Memory B cell (primary cell): ENCODE measurements at regions not wholly inside any gene's neighbourhood (a gene's known extent, or its start where the extent isn't known, plus 50 kb on each side); places are given as distances from the start of the nearest gene placed in this dataset.
"Not testable (repeated sequence)": the region's sequence is repeated elsewhere in the genome, so short reads cannot be mapped to it uniquely, and the experiment has no call there.

Experiments
- ATAC-seq: fragments of 150-1000 bp; cut with Tn5 transposase; 2 replicates; pipeline ENCODE4 v1.10.0; 2021; ENCODE audit warnings: low read depth, mild to moderate bottlenecking, moderate library complexity
- DNase-seq, 2 donors: peaks; one replicate each; pipeline ENCODE4 v3.0.0; 2022; ENCODE audit warnings: low spot score in 2 of 2
- H3K27ac Mint-ChIP-seq: one replicate; pipeline ENCODE4 v1.8.0; 2022; ENCODE audit warnings: mild to moderate bottlenecking, moderate library complexity, mixed read lengths
- H3K27me3 Mint-ChIP-seq: one replicate; pipeline ENCODE4 v1.8.0; 2022; ENCODE audit warnings: mixed read lengths
- H3K36me3 Mint-ChIP-seq: one replicate; pipeline ENCODE4 v1.8.0; 2022; ENCODE audit warnings: mild to moderate bottlenecking, mixed read lengths
- H3K4me1 Mint-ChIP-seq: one replicate; pipeline ENCODE4 v1.8.0; 2022; ENCODE audit warnings: mixed read lengths
- H3K4me3 Mint-ChIP-seq: one replicate; pipeline ENCODE4 v1.8.0; 2022; ENCODE audit warnings: mild to moderate bottlenecking, moderate library complexity, mixed read lengths
- H3K9me3 Mint-ChIP-seq: one replicate; pipeline ENCODE4 v1.8.0; 2022; ENCODE audit warnings: mixed read lengths

DNA sequence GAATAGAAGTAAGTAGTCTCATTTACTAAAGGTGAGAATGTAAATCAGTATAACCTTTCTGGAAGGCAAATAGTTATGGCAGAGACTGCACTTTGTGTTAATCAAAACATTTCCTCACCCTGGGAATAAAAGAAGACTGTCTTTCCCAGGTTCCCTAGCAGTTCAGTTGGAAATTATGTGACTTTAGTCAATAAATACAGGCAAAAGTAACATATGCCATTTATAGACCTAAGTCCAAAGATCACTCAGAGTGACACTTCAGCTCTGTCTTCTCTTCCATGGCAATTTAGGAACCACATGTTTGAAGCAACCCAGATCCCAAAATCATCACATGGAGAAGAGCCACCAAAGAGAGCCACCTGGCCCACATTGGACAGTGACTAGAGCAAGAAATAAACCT, 160.7 kb upstream of the SV2C start:
- Mint-ChIP-seq H3K36me3 (no peaks in the 10 kb centered on the region), H3K9me3 (no peaks in the 10 kb centered on the region), H3K27ac (no peak overlapping the region), H3K4me3 (no peak overlapping the region), H3K27me3 (peaks cover 3% of the 10 kb centered on the region), H3K4me1 (no peaks in the 10 kb centered on the region)
- no peak for DNase-seq
- no peak for ATAC-seq

GRCh38 chr5:75921011-75921410, 162.2 kb upstream of the SV2C start:
- Mint-ChIP-seq H3K27me3 (peaks cover 6% of the 10 kb centered on the region), H3K4me1 (no peaks in the 10 kb centered on the region), H3K9me3 (no peaks in the 10 kb centered on the region), H3K36me3 (no peaks in the 10 kb centered on the region), H3K4me3 (no peak overlapping the region), H3K27ac (no peak overlapping the region)
- ATAC-seq (no peak), DNase-seq (no peak)

DNA sequence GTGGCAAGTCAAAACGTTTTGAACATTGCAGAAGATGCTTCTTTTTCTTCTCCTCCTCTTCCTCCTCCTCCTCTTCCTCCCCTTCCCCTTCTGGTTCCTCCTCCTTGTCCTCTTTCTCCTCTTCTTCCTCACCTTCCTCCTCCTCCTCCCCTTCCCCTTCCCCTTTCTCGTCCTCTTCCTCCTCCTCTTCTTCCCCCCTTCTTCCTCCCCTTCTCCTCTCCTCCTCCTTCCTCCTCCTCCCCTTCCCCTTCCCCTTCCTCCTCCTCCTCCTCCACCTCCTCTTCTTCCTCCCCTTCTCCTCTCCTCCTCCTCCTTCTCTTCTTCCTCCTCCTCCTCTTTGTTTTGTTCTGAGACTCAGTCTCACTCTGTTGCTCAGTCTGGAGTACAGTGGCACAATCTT, 167.0 kb upstream of the SV2C start:
- H3K4me3 Mint-ChIP-seq: no peak overlapping the region
- H3K27ac Mint-ChIP-seq: no peak overlapping the region
- no peaks in the 10 kb centered on the region for H3K4me1 Mint-ChIP-seq
- DNase-seq: no peak
- ATAC-seq: no peak
- no peaks in the 10 kb centered on the region for H3K9me3 Mint-ChIP-seq
- peaks cover 6% of the 10 kb centered on the region for H3K27me3 Mint-ChIP-seq
- H3K36me3 Mint-ChIP-seq: no peaks in the 10 kb centered on the region

DNA sequence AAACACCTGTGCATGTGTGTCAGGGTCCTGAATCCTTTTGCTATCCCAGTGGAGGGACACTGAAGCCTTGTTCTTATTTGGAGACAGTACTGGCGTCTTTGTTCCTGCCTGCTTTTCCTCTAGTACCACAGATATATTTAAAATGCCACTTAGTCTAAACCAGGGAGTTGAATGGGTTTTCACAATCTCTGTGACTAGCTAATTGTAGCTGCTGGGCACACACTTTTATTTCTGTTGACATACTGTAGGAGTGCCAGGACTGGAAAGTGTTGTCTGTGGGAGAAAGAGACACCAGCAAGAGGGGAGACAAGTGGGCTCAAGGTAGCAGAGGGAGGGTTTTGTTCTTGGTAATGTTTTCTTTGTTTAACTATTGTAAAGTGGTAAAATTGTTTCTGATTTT, 174.0 kb upstream of the SV2C start:
- peaks cover 2% of the 10 kb centered on the region for H3K4me1 Mint-ChIP-seq
- DNase-seq (no peak), ATAC-seq (no peak)
- H3K27me3 Mint-ChIP-seq: peaks cover 6% of the 10 kb centered on the region
- peaks cover 2% of the 10 kb centered on the region for H3K9me3 Mint-ChIP-seq
- no peak overlapping the region for H3K27ac Mint-ChIP-seq
- H3K36me3 Mint-ChIP-seq: no peaks in the 10 kb centered on the region
- H3K4me3 Mint-ChIP-seq: no peak overlapping the region

DNA sequence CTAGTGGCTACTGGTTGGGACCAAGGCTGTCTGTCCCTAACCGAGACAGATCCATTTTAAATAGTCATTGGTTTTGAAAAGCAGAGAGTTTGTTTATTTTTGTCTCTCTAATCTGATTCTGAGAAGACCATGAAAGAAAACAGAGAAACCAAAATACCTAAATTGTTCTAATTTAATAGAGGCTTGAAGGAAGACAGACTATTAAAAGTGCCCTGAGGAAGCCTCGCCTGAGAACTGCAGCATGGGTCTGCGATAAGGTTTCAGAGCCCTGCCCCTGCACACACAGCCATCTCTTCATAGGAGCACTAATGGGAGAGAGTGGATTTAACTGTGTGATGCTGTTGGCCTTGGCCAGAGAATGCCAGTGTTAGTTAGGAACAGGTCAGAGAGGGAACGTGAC, 175.5 kb upstream of the SV2C start:
- Mint-ChIP-seq H3K9me3 (peaks cover 2% of the 10 kb centered on the region), H3K36me3 (no peaks in the 10 kb centered on the region), H3K4me3 (no peak overlapping the region), H3K27ac (no peak overlapping the region), H3K27me3 (peaks cover 8% of the 10 kb centered on the region), H3K4me1 (peaks cover 2% of the 10 kb centered on the region)
- ATAC-seq (no peak), DNase-seq (no peak)

DNA sequence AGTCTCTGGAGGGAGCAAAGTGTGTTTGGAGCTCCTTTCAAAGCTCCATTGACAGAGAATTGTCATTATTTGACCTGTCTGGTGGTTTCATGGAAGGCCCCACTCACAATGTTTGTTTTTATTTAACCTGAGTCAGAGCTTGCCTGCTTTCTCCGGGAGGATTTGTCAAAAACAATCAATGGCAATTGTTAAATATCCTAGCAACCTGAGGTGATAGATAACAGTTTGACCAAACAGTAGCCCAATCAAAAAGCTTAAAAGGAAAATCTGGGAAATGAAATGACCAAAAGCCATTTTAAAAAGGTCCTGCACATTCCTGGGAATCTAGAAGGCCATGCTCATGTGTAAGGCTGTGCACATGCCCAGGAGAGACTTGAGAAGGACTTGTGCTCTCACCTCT, 177.2 kb upstream of the POC5 start:
- DNase-seq (no peak), ATAC-seq (no peak)
- no peak overlapping the region for H3K4me3 Mint-ChIP-seq
- H3K27me3 Mint-ChIP-seq: no peaks in the 10 kb centered on the region
- H3K9me3 Mint-ChIP-seq: no peaks in the 10 kb centered on the region
- no peaks in the 10 kb centered on the region for H3K36me3 Mint-ChIP-seq
- H3K27ac Mint-ChIP-seq: no peak overlapping the region
- H3K4me1 Mint-ChIP-seq: peaks cover 16% of the 10 kb centered on the region

- Mint-ChIP-seq H3K9me3 (no peaks in the 10 kb centered on the region), H3K4me3 (no peak overlapping the region), H3K27me3 (no peaks in the 10 kb centered on the region), H3K27ac (no peak overlapping the region), H3K36me3 (no peaks in the 10 kb centered on the region), H3K4me1 (peaks cover 16% of the 10 kb centered on the region)
- DNase-seq: no peak
- no peak for ATAC-seq
Measured at GRCh38 chr5:75891736-75892135, 174.5 kb upstream of the POC5 start.

DNA sequence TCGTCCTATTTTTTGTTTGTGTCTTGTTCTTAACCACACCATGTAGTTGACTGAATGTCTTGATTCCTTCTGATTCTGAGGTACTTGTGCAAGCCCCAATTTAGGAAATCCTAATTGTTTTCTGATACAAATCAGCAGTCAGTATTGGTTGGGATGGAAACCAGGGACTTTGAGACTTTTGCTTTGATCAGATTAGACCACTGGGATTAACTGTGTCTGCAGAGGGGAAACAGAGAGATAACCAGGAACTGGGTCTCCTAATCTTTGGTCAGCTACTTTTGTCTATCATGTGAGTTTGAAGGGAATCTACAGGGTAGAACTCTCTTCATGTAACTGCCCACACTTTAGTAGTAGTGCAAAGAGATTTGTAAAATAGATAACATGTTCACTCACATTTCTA, 173.8 kb upstream of the POC5 start:
- DNase-seq: no peak
- no peaks in the 10 kb centered on the region for H3K27me3 Mint-ChIP-seq
- ATAC-seq: no peak
- H3K27ac Mint-ChIP-seq: no peak overlapping the region
- no peaks in the 10 kb centered on the region for H3K36me3 Mint-ChIP-seq
- no peaks in the 10 kb centered on the region for H3K9me3 Mint-ChIP-seq
- no peak overlapping the region for H3K4me3 Mint-ChIP-seq
- peaks cover 20% of the 10 kb centered on the region for H3K4me1 Mint-ChIP-seq

- DNase-seq (no peak), ATAC-seq (no peak)
- Mint-ChIP-seq H3K27me3 (no peaks in the 10 kb centered on the region), H3K36me3 (no peaks in the 10 kb centered on the region), H3K4me1 (peaks cover 20% of the 10 kb centered on the region), H3K4me3 (no peak overlapping the region), H3K9me3 (no peaks in the 10 kb centered on the region), H3K27ac (no peak overlapping the region)
Measured at GRCh38 chr5:75890546-75890945, 173.3 kb upstream of the POC5 start.

DNA sequence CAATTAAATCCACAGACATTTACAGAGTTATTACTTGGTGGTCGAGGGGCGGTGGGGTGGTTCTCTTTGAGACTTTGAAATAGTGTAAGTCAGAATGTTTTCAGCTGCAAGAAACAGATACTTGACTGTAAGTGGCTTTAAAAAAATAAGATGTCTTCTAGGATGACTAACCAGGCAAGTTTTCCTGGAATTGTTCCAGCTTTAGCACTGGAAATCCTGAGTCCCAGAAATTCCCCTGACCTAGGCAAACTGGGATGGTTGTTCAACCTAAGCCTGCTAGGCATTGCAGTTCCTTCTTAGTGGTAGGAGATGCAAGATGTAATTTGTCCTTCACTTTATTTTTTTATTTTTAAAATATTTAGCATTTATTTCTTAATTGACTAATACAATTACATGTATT, 169.5 kb upstream of the POC5 start:
- Mint-ChIP-seq H3K36me3 (no peaks in the 10 kb centered on the region), H3K27ac (no peak overlapping the region), H3K9me3 (no peaks in the 10 kb centered on the region), H3K27me3 (no peaks in the 10 kb centered on the region), H3K4me3 (no peak overlapping the region), H3K4me1 (peaks cover 4% of the 10 kb centered on the region)
- DNase-seq (no peak), ATAC-seq (no peak)

DNA sequence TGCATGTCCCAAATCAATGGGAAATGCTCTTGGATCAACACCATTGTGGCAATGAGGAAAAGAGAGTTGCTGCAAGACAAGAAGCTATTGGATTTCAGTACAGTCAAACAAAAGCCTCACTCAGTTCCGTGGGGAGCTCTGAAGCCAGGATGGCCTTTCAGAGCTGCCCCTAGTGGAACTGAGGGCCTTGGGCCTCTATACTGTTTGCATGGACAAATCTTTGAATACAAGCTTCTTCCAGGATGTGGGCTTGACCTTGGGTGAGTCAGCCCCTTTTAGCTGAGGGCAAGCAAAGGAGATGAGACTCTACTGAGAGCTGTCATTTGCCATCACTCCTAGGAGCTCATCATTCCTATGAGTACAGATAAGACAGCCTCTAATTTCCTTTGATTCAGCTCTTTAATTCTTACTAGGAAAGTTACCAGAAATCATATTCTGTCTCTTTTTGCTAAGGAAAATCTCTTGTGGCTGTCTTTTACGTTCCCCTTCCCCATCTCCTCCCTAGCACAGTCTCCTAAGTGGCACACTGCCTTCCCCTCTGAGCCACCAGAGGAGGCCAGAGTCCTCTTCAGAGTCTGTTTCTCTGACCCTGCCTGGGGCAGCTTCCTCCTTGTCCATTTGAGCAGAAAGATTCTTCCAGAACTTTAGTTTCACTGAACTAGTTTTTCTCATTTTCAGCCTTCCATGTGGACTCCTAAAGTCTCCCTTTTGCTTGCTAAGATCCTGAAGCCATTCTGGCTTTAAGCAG, 168.8 kb upstream of the POC5 start:
- peaks cover 4% of the 10 kb centered on the region for H3K4me1 Mint-ChIP-seq
- no peaks in the 10 kb centered on the region for H3K36me3 Mint-ChIP-seq
- H3K9me3 Mint-ChIP-seq: no peaks in the 10 kb centered on the region
- H3K27ac Mint-ChIP-seq: no peak overlapping the region
- DNase-seq: no peak
- no peaks in the 10 kb centered on the region for H3K27me3 Mint-ChIP-seq
- ATAC-seq: peak; percentile 53
- H3K4me3 Mint-ChIP-seq: no peak overlapping the region

DNA sequence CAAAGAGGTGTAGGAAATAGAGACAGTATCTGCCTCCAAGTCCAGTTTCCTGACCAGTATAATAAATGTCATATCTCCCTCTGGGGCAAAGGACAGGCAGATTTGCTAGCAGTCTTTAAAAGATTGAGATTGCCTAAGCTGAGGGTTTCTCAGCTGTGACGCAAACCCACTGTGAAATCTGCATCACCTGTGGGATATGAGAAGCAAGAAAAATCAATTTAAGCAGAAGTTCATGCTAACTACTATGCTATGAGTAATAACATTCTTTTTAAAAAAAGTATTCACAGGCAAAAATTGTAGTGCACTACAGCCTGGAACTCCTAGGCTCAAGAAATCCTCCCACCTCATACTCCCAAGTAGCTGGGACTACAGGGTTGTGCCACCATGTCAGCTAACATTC, 168.1 kb upstream of the POC5 start:
- H3K36me3 Mint-ChIP-seq: peaks cover 3% of the 10 kb centered on the region
- peaks cover 3% of the 10 kb centered on the region for H3K9me3 Mint-ChIP-seq
- DNase-seq: no peak
- H3K27me3 Mint-ChIP-seq: no peaks in the 10 kb centered on the region
- H3K27ac Mint-ChIP-seq: no peak overlapping the region
- no peak for ATAC-seq
- no peak overlapping the region for H3K4me3 Mint-ChIP-seq
- peaks cover 4% of the 10 kb centered on the region for H3K4me1 Mint-ChIP-seq

DNA sequence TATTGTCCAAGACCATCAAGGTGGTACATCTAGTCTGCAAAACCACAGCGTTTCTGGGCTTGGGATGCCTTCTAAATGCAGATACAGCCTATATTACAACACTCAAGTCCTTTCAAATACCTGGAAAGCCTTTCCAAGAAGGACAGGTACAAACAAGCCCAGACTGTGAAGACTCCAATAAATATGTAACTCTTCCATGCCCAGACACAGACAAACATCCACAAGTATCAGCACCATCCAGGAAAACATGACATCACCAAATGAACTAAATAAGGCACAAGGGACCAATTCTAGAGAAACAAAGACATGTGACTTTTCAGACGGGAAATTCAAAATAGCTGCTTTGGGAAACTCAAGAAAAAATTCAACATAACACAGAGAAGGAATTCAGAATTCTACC, 152.7 kb upstream of the POC5 start:
- DNase-seq: no peak
- no peak overlapping the region for H3K4me3 Mint-ChIP-seq
- ATAC-seq: no peak
- peaks cover 13% of the 10 kb centered on the region for H3K27me3 Mint-ChIP-seq
- no peaks in the 10 kb centered on the region for H3K4me1 Mint-ChIP-seq
- H3K36me3 Mint-ChIP-seq: peaks cover 1% of the 10 kb centered on the region
- H3K9me3 Mint-ChIP-seq: peaks cover 4% of the 10 kb centered on the region
- no peak overlapping the region for H3K27ac Mint-ChIP-seq

- DNase-seq (no peak), ATAC-seq (no peak)
- Mint-ChIP-seq H3K27ac (no peak overlapping the region), H3K27me3 (peaks cover 9% of the 10 kb centered on the region), H3K36me3 (peaks cover 4% of the 10 kb centered on the region), H3K4me1 (peaks cover 2% of the 10 kb centered on the region), H3K9me3 (peaks cover 7% of the 10 kb centered on the region), H3K4me3 (no peak overlapping the region)
Measured at GRCh38 chr5:75862872-75863271, 145.6 kb upstream of the POC5 start.

GRCh38 chr5:75859621-75860020, 142.4 kb upstream of the POC5 start:
- H3K4me1 Mint-ChIP-seq, H3K4me3 Mint-ChIP-seq, DNase-seq, H3K27me3 Mint-ChIP-seq, H3K9me3 Mint-ChIP-seq, ATAC-seq, H3K27ac Mint-ChIP-seq, H3K36me3 Mint-ChIP-seq: not testable (repeated sequence)
